Endothelial cell of umbilical vein (primary cell): ENCODE measurements at regions not wholly inside any gene's neighbourhood (a gene's known extent, or its start where the extent isn't known, plus 50 kb on each side); places are given as distances from the start of the nearest gene placed in this dataset.

Experiments
- BruUV-seq: library from RNA; stranded (reverse); fragments of 400-500 nt; replicated peaks from 2 replicates; lab custom pipeline; 2021; lab: Mats Ljungman, UMichigan
- CTCF ChIA-PET: fragments of 300-600, 350-600 bp; sonication (Branson Sonifier 250); formaldehyde crosslinking; loops from one replicate; lab custom pipeline; 2021; ENCODE audit warnings: antibody characterized with exemption, inconsistent platforms; lab: Charles Lee
- POLR2A ChIA-PET: fragments of 300-600, 350-600 bp; sonication (Branson Sonifier 250); formaldehyde crosslinking; loops from one replicate; lab custom pipeline; 2021; ENCODE audit warnings: antibody characterized with exemption, inconsistent platforms; lab: Charles Lee
- DNase-seq: peaks from one replicate; pipeline ENCODE4 v3.0.0-alpha.2; 2011; ENCODE audit warnings: low read depth, low spot score
- FAIRE-seq: peaks from 2 replicates; lab custom pipeline; 2011; peaks lifted over from hg19 to GRCh38; lab: Jason Lieb, UNC
- H2AFZ ChIP-seq: 2 replicates; pipeline ENCODE4 v1.6.0; 2012; ENCODE audit warnings: low read depth, low read length, control low read depth, inconsistent platforms
- H3K27ac ChIP-seq: 2 replicates; pipeline ENCODE4 v1.5.1; 2011; ENCODE audit warnings: low read depth, mild to moderate bottlenecking, control low read depth, low read length, moderate library complexity; ENCODE audit not compliant: insufficient read depth
- H3K27me3 ChIP-seq, 2 experiments: 2 replicates each; pipeline versions ENCODE4 v1.6.0 to v1.6.1; 2011; ENCODE audit warnings: low read length in 2 of 2, mixed read lengths in 1 of 2; ENCODE audit not compliant: control insufficient read depth in 2 of 2, insufficient read depth in 2 of 2
- H3K36me3 ChIP-seq, 2 experiments: 2 replicates in 1 of 2; 3 replicates in 1 of 2; pipeline ENCODE4 v1.5.1; 2011; ENCODE audit warnings: low read length in 2 of 2, mild to moderate bottlenecking in 1 of 2, moderate library complexity in 1 of 2; ENCODE audit not compliant: control insufficient read depth in 2 of 2, insufficient read depth in 2 of 2; ENCODE audit errors: extremely low read depth in 1 of 2
- H3K4me1 ChIP-seq: 3 replicates; pipeline ENCODE4 v1.5.1; 2011; ENCODE audit warnings: mild to moderate bottlenecking, low read length; ENCODE audit not compliant: control insufficient read depth, insufficient read depth; ENCODE audit errors: extremely low read depth
- H3K4me2 ChIP-seq: 2 replicates; pipeline ENCODE4 v1.6.1; 2011; ENCODE audit warnings: low read length, control low read depth, mixed read lengths; ENCODE audit not compliant: insufficient read depth
- H3K4me3 ChIP-seq, 3 experiments: fragments of 200-600 bp in 1 of 3; sonication (generic), shearing (Covaris generic) in 1 of 3; replicated peaks in 1 of 3; 2 replicates each; pipeline ENCODE4 v1.5.1; 2011 to 2016; ENCODE audit warnings: control low read depth in 3 of 3, low read length in 3 of 3, mild to moderate bottlenecking in 2 of 3, inconsistent platforms in 1 of 3, low read depth in 1 of 3, moderate library complexity in 1 of 3; ENCODE audit not compliant: insufficient read depth in 1 of 3
- H3K79me2 ChIP-seq: 2 replicates; pipeline ENCODE4 v1.6.0; 2012; ENCODE audit warnings: low read length, inconsistent platforms; ENCODE audit not compliant: control insufficient read depth, insufficient read depth
- H3K9ac ChIP-seq: replicated peaks from 2 replicates; pipeline ENCODE3; 2011; ENCODE audit warnings: low read length, control low read depth; ENCODE audit not compliant: insufficient read depth; ENCODE audit errors: extremely low read depth
- H3K9me1 ChIP-seq: replicated peaks from 3 replicates; pipeline ENCODE4 v1.6.0; 2011; ENCODE audit warnings: mild to moderate bottlenecking, low read length; ENCODE audit not compliant: control insufficient read depth, insufficient read depth; ENCODE audit errors: extremely low read depth
- H3K9me3 ChIP-seq: replicated peaks from 2 replicates; pipeline ENCODE4 v1.5.1; 2012; ENCODE audit warnings: low read length, inconsistent platforms; ENCODE audit not compliant: control insufficient read depth, insufficient read depth
- H4K20me1 ChIP-seq: replicated peaks from 2 replicates; pipeline ENCODE3; 2011; ENCODE audit warnings: mild to moderate bottlenecking, low read length; ENCODE audit not compliant: control insufficient read depth, insufficient read depth; ENCODE audit errors: extremely low read depth
- CTCF ChIP-seq, 2 donors: IDR thresholded peaks; 1 replicate in 1 of 2; 2 replicates in 1 of 2; pipeline ENCODE4 v1.5.1; 2011; ENCODE audit warnings: low read length in 2 of 2, mild to moderate bottlenecking in 2 of 2, moderate library complexity in 2 of 2, control low read depth in 1 of 2, inconsistent platforms in 1 of 2, low read depth in 1 of 2; ENCODE audit not compliant: insufficient read depth in 1 of 2; ENCODE audit errors: extremely low read depth in 1 of 2
- EZH2 ChIP-seq: IDR thresholded peaks from 2 replicates; pipeline ENCODE4 v1.6.1; 2012; ENCODE audit warnings: borderline replicate concordance, low read depth, mild to moderate bottlenecking, moderate library complexity, low read length, inconsistent platforms; ENCODE audit not compliant: severe bottlenecking
- FOS ChIP-seq: IDR thresholded peaks from 2 replicates; pipeline ENCODE4 v1.6.1; 2011; ENCODE audit warnings: mild to moderate bottlenecking, low read length, moderate library complexity, borderline replicate concordance; ENCODE audit not compliant: insufficient read depth
- GATA2 ChIP-seq: IDR thresholded peaks from 2 replicates; pipeline ENCODE4 v1.7.0; 2011; ENCODE audit warnings: low read depth, mild to moderate bottlenecking, moderate library complexity, mixed read lengths, low read length; ENCODE audit not compliant: insufficient read length, insufficient read depth
- JUN ChIP-seq: IDR thresholded peaks from 2 replicates; pipeline ENCODE4 v1.6.1; 2011; ENCODE audit warnings: borderline replicate concordance, low read depth; ENCODE audit not compliant: insufficient read length, insufficient read depth
- MAX ChIP-seq: IDR thresholded peaks from 2 replicates; pipeline ENCODE4 v1.6.1; 2011; ENCODE audit not compliant: insufficient read depth, insufficient read length
- MYC ChIP-seq: IDR thresholded peaks from one replicate; pipeline ENCODE4 v1.6.1; 2011; ENCODE audit warnings: mild to moderate bottlenecking, low read depth, low read length
- POLR2A ChIP-seq: IDR thresholded peaks from 2 replicates; pipeline ENCODE4 v1.6.1; 2012; ENCODE audit warnings: low read depth, mild to moderate bottlenecking, control low read depth, low read length
- POLR2AphosphoS5 ChIP-seq: IDR thresholded peaks from 2 replicates; pipeline ENCODE4 v1.6.1; 2012; ENCODE audit warnings: low read depth, mild to moderate bottlenecking, control low read depth, low read length, moderate library complexity; ENCODE audit not compliant: insufficient read depth
- dilution Hi-C: fragments of 300-500 bp; cut with MboI; formaldehyde crosslinking; loops from one replicate; pipeline ENCODE4 v1.15.0; 2019; ENCODE audit warnings: low sequenced_read_pairs; ENCODE audit not compliant: extremely low pct_ligation_motif_present
- intact Hi-C: fragments of 100-400 bp; cut with micrococcal nuclease; formaldehyde crosslinking; loops from one replicate; pipeline ENCODE4 v1.10.0; 2022

- Histone ChIP-seq H3K27ac (no peak overlapping the region), H3K9me3 (no peaks in the 10 kb centered on the region), H3K36me3 (no peaks in the 10 kb centered on the region), H3K9ac (no peak overlapping the region), H3K4me1 (no peaks in the 10 kb centered on the region), H2AFZ (no peak overlapping the region), H3K79me2 (no peaks in the 10 kb centered on the region), H3K27me3 (no peaks in the 10 kb centered on the region), H4K20me1 (no peaks in the 10 kb centered on the region), H3K4me3 (no peak overlapping the region), H3K4me2 (no peak overlapping the region), H3K9me1 (no peaks in the 10 kb centered on the region)
- BruUV-seq: no TSS peak
- FAIRE-seq: no peak
- intact Hi-C loops: no loop called here
- dilution Hi-C loops: no loop called here
- POLR2A ChIA-PET: no interaction called here
- TF ChIP-seq EZH2: no peak
- no peak for TF ChIP-seq JUN
- TF ChIP-seq CTCF (IDR thresholded peaks at IDR 0.05; ENCODE audit: extremely low read depth in 1 of 2, insufficient read depth in 1 of 2, low read depth in 1 of 2, low read length in 2 of 2): no peak
- no peak for TF ChIP-seq GATA2
- TF ChIP-seq MAX: no peak
- TF ChIP-seq POLR2A: no peak
- no peak for TF ChIP-seq MYC
- TF ChIP-seq POLR2AphosphoS5: no peak
- no peak for TF ChIP-seq FOS
- no peak for DNase-seq
- CTCF ChIA-PET: no interaction called here
Measured at GRCh38 chr15:46061002-46061401, 426.2 kb downstream of the SQOR start.
